ENCODE measurements at regions not wholly inside any gene's neighbourhood (a gene's known extent, or its start where the extent isn't known, plus 50 kb on each side); places are given as distances from the start of the nearest gene placed in this dataset.

GRCh38 chrX:28278251-28278650 is 297.0 kb upstream of the DCAF8L1 start:
- TF ChIP-seq EZH2 (IDR thresholded peaks at IDR 0.05; ENCODE audit: low read length) (no peak), CTCF (optimal IDR thresholded peaks at IDR 0.05 in 1 of 3, IDR thresholded peaks at IDR 0.05 in 1 of 3, conservative IDR thresholded peaks at IDR 0.05 in 1 of 3; ENCODE audit: extremely low read depth in 1 of 3, insufficient read depth in 2 of 3, low read length in 3 of 3) (no peak)

Measured in keratinocyte (primary cell).